Fibroblast of the aortic adventitia (primary cell): ENCODE measurements at regions not wholly inside any gene's neighbourhood (a gene's known extent, or its start where the extent isn't known, plus 50 kb on each side); places are given as distances from the start of the nearest gene placed in this dataset.
A peak's percentile ranks its signal among the peaks of the same experiment; 100 is the strongest.

Experiments
- DNase-seq: peaks from one replicate; pipeline ENCODE4 v3.0.0-alpha.2; 2010; ENCODE audit warnings: low read depth
- H3K4me3 ChIP-seq: 2 replicates; pipeline ENCODE4 v1.5.1; 2011; ENCODE audit warnings: low read depth, mild to moderate bottlenecking, control low read depth, low read length, moderate library complexity
- CTCF ChIP-seq: IDR thresholded peaks from 2 replicates; pipeline ENCODE4 v1.5.1; 2011; ENCODE audit warnings: mild to moderate bottlenecking, low read length, control low read depth, inconsistent platforms; ENCODE audit not compliant: insufficient read depth

GRCh38 chr13:44763615-44764301 lies 187.6 kb upstream of the TSC22D1 start:
- DNase-seq: peak; percentile 13
- no peak for TF ChIP-seq CTCF
- no peak overlapping the region for H3K4me3 ChIP-seq

- no peak overlapping the region for H3K4me3 ChIP-seq
- peak; percentile 53 for DNase-seq
- no peak for TF ChIP-seq CTCF
These were observed 186.8 kb upstream of the TSC22D1 start for GRCh38 chr13:44762911-44763310.

- no peak for DNase-seq
- no peak for TF ChIP-seq CTCF
- H3K4me3 ChIP-seq: no peak overlapping the region
These were observed 184.3 kb upstream of the TSC22D1 start for GRCh38 chr13:44760434-44760833.

GRCh38 chr13:44759384-44760360 lies 183.5 kb upstream of the TSC22D1 start:
- DNase-seq: no peak
- no peak for TF ChIP-seq CTCF
- no peak overlapping the region for H3K4me3 ChIP-seq

- H3K4me3 ChIP-seq: no peak overlapping the region
- no peak for TF ChIP-seq CTCF
These were observed 182.7 kb upstream of the TSC22D1 start for GRCh38 chr13:44758630-44759383.

GRCh38 chr13:44757671-44758070 lies 181.5 kb upstream of the TSC22D1 start:
- no peak for TF ChIP-seq CTCF
- no peak overlapping the region for H3K4me3 ChIP-seq
- DNase-seq: no peak

More at GRCh38 chr13:44758630-44759383, 182.7 kb upstream of the TSC22D1 start:
- peak; percentile 89 for DNase-seq
